ENCODE measurements at regions not wholly inside any gene's neighbourhood (a gene's known extent, or its start where the extent isn't known, plus 50 kb on each side); places are given as distances from the start of the nearest gene placed in this dataset.

DNA sequence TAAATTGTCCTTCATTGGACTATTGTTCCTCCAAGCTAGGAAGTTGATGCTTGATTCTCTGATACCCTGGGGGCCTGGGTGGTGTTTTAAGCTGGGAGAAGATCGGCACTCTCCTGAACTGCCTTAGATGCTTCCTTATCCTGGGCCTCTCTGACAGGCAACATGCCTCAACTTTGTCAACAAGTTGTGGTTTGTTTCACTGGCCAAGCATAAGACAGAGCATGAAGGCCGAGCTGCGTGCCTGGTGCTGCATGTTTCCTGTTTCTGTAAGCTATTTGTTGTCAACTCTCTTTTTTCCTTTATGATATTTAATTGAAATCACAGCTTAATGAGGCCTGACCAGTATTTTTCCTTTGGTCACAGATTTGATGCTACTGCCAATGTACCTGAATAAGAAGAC is 187.6 kb upstream of the TNC start:
- no peak for TF ChIP-seq CTCF (IDR thresholded peaks at IDR 0.05; ENCODE audit: low read depth, low read length)
- TF ChIP-seq EZH2phosphoT487 (IDR thresholded peaks at IDR 0.05; ENCODE audit: low read depth): no peak
- H3K27me3 ChIP-seq (ENCODE audit: low read depth, low read length): no peaks in the 10 kb centered on the region
- H3K4me1 ChIP-seq (ENCODE audit: low read length): no peaks in the 10 kb centered on the region
- H3K79me2 ChIP-seq (ENCODE audit: low read length): no peaks in the 10 kb centered on the region
- no peak overlapping the region for H3K4me3 ChIP-seq (ENCODE audit: low read length)
- no peak overlapping the region for H3K27ac ChIP-seq (ENCODE audit: low read length)
- no peak overlapping the region for H3K4me2 ChIP-seq (ENCODE audit: low read length)
- H3K9ac ChIP-seq (ENCODE audit: low read length): no peak overlapping the region
- H2AFZ ChIP-seq (ENCODE audit: low read depth, low read length): no peak overlapping the region
- no peaks in the 10 kb centered on the region for H3K36me3 ChIP-seq (replicated peaks; ENCODE audit: low read depth, low read length)
- no peaks in the 10 kb centered on the region for H3K9me3 ChIP-seq (ENCODE audit: insufficient read depth, low read length)
- no peaks in the 10 kb centered on the region for H4K20me1 ChIP-seq (ENCODE audit: insufficient read depth, low read length)

- no peaks in the 10 kb centered on the region for H3K79me2 ChIP-seq (ENCODE audit: low read length)
- no peaks in the 10 kb centered on the region for H3K4me1 ChIP-seq (ENCODE audit: low read length)
- H3K9me3 ChIP-seq (ENCODE audit: insufficient read depth, low read length): no peaks in the 10 kb centered on the region
- TF ChIP-seq EZH2phosphoT487 (IDR thresholded peaks at IDR 0.05; ENCODE audit: low read depth) (no peak), CTCF (IDR thresholded peaks at IDR 0.05; ENCODE audit: low read depth, low read length) (no peak)
- H3K4me3 ChIP-seq (ENCODE audit: low read length): no peak overlapping the region
- H3K27me3 ChIP-seq (ENCODE audit: low read depth, low read length): no peaks in the 10 kb centered on the region
- no peak overlapping the region for H3K4me2 ChIP-seq (ENCODE audit: low read length)
- H4K20me1 ChIP-seq (ENCODE audit: insufficient read depth, low read length): no peaks in the 10 kb centered on the region
- no peaks in the 10 kb centered on the region for H3K36me3 ChIP-seq (replicated peaks; ENCODE audit: low read depth, low read length)
- H3K9ac ChIP-seq (ENCODE audit: low read length): no peak overlapping the region
- no peak overlapping the region for H3K27ac ChIP-seq (ENCODE audit: low read length)
- H2AFZ ChIP-seq (ENCODE audit: low read depth, low read length): no peak overlapping the region
Observed at GRCh38 chr9:115306865-115307264, 188.9 kb upstream of the TNC start.

GRCh38 chr9:115313545-115313944 is 195.6 kb upstream of the TNC start:
- Histone ChIP-seq H3K79me2 (ENCODE audit: low read length) (no peaks in the 10 kb centered on the region), H3K27ac (ENCODE audit: low read length) (no peak overlapping the region), H3K4me2 (ENCODE audit: low read length) (no peak overlapping the region), H3K4me1 (ENCODE audit: low read length) (no peaks in the 10 kb centered on the region), H4K20me1 (ENCODE audit: insufficient read depth, low read length) (no peaks in the 10 kb centered on the region), H2AFZ (ENCODE audit: low read depth, low read length) (no peak overlapping the region), H3K36me3 (replicated peaks; ENCODE audit: low read depth, low read length) (peaks cover 3% of the 10 kb centered on the region), H3K9me3 (ENCODE audit: insufficient read depth, low read length) (no peaks in the 10 kb centered on the region), H3K27me3 (ENCODE audit: low read depth, low read length) (no peaks in the 10 kb centered on the region), H3K4me3 (ENCODE audit: low read length) (no peak overlapping the region), H3K9ac (ENCODE audit: low read length) (no peak overlapping the region)
- no peak for TF ChIP-seq EZH2phosphoT487 (IDR thresholded peaks at IDR 0.05; ENCODE audit: low read depth)
- TF ChIP-seq CTCF (IDR thresholded peaks at IDR 0.05; ENCODE audit: low read depth, low read length): no peak

DNA sequence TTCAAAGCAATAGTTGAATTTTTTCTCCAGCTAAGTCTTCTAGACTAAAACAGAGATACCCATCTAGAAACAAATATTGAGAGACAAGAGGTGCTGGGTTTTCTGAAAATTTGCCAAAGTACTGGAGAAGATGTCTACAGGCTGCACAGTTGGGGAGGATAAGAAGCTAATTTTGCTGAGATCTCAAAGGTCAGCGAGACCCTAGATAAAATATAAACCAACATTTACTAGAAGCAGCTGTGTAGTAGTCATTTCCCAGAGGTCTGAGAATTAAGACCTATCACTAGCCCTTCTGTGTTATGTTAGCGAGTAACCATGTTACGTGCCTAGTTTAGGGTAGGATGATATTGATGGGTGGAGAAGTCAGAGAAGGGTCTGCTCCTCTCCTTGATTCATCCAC is 208.5 kb upstream of the TNC start:
- Histone ChIP-seq H3K4me1 (ENCODE audit: low read length) (no peaks in the 10 kb centered on the region), H3K4me2 (ENCODE audit: low read length) (no peak overlapping the region), H3K27ac (ENCODE audit: low read length) (no peak overlapping the region), H2AFZ (ENCODE audit: low read depth, low read length) (no peak overlapping the region), H4K20me1 (ENCODE audit: insufficient read depth, low read length) (no peaks in the 10 kb centered on the region), H3K9me3 (ENCODE audit: insufficient read depth, low read length) (no peaks in the 10 kb centered on the region), H3K4me3 (ENCODE audit: low read length) (no peak overlapping the region), H3K79me2 (ENCODE audit: low read length) (no peaks in the 10 kb centered on the region), H3K36me3 (replicated peaks; ENCODE audit: low read depth, low read length) (no peaks in the 10 kb centered on the region), H3K9ac (ENCODE audit: low read length) (no peak overlapping the region), H3K27me3 (ENCODE audit: low read depth, low read length) (no peaks in the 10 kb centered on the region)
- TF ChIP-seq CTCF (IDR thresholded peaks at IDR 0.05; ENCODE audit: low read depth, low read length) (no peak), EZH2phosphoT487 (IDR thresholded peaks at IDR 0.05; ENCODE audit: low read depth) (no peak)

All from OCI-LY3 (cell line).